ENCODE measurements at regions not wholly inside any gene's neighbourhood (a gene's known extent, or its start where the extent isn't known, plus 50 kb on each side); places are given as distances from the start of the nearest gene placed in this dataset.

GRCh38 chr6:9514146-9514545 lies 900.7 kb downstream of the TFAP2A start:
- TF ChIP-seq POLR2A (IDR thresholded peaks at IDR 0.05; ENCODE audit: low read depth, low read length) (no peak), RAD21 (IDR thresholded peaks at IDR 0.05; ENCODE audit: low read length) (no peak), CEBPB (IDR thresholded peaks at IDR 0.05; ENCODE audit: low read depth, low read length) (no peak), RCOR1 (IDR thresholded peaks at IDR 0.05; ENCODE audit: insufficient replicate concordance, low read length) (no peak), MXI1 (IDR thresholded peaks at IDR 0.05; ENCODE audit: borderline replicate concordance, low read depth, low read length) (no peak), MAFK (IDR thresholded peaks at IDR 0.05; ENCODE audit: low read depth, low read length) (no peak), CHD1 (IDR thresholded peaks at IDR 0.05; ENCODE audit: low read depth, low read length) (no peak), SMC3 (IDR thresholded peaks at IDR 0.05; ENCODE audit: low read depth, low read length) (no peak)
- TF ChIP-seq, protein P1, sequence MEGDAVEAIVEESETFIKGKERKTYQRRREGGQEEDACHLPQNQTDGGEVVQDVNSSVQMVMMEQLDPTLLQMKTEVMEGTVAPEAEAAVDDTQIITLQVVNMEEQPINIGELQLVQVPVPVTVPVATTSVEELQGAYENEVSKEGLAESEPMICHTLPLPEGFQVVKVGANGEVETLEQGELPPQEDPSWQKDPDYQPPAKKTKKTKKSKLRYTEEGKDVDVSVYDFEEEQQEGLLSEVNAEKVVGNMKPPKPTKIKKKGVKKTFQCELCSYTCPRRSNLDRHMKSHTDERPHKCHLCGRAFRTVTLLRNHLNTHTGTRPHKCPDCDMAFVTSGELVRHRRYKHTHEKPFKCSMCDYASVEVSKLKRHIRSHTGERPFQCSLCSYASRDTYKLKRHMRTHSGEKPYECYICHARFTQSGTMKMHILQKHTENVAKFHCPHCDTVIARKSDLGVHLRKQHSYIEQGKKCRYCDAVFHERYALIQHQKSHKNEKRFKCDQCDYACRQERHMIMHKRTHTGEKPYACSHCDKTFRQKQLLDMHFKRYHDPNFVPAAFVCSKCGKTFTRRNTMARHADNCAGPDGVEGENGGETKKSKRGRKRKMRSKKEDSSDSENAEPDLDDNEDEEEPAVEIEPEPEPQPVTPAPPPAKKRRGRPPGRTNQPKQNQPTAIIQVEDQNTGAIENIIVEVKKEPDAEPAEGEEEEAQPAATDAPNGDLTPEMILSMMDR (conservative IDR thresholded peaks at IDR 0.05; ENCODE audit: low read depth, low read length) = no peak
- TF ChIP-seq, protein P2, sequence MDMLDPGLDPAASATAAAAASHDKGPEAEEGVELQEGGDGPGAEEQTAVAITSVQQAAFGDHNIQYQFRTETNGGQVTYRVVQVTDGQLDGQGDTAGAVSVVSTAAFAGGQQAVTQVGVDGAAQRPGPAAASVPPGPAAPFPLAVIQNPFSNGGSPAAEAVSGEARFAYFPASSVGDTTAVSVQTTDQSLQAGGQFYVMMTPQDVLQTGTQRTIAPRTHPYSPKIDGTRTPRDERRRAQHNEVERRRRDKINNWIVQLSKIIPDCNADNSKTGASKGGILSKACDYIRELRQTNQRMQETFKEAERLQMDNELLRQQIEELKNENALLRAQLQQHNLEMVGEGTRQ (IDR thresholded peaks at IDR 0.05; ENCODE audit: low read depth, low read length) = no peak
